ENCODE measurements at regions not wholly inside any gene's neighbourhood (a gene's known extent, or its start where the extent isn't known, plus 50 kb on each side); places are given as distances from the start of the nearest gene placed in this dataset.

- no peak for DNase-seq (ENCODE audit: low read depth)
Observed at GRCh38 chr10:6647811-6648526, 67.9 kb upstream of the PRKCQ start.

DNA sequence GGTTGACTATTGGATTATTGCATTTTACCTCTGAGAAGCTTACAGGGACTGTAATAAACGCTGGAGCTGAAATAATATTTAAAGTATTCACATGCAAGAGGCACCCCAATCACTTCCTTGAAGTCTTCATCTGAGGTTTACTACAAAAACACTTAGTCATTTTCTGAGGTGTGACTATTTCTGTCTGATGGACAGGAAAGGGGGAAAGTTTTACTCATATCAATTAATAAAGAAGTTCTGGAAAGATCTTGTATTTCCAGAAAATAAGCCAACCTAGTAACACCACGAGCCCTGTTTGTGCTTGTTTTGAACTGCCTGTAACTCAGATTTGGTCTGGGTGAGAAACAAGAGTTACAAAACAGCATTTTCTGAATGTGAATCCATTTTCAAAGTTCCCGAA is 63.9 kb upstream of the PRKCQ start:
- DNase-seq (ENCODE audit: low read depth), result no peak

DNA sequence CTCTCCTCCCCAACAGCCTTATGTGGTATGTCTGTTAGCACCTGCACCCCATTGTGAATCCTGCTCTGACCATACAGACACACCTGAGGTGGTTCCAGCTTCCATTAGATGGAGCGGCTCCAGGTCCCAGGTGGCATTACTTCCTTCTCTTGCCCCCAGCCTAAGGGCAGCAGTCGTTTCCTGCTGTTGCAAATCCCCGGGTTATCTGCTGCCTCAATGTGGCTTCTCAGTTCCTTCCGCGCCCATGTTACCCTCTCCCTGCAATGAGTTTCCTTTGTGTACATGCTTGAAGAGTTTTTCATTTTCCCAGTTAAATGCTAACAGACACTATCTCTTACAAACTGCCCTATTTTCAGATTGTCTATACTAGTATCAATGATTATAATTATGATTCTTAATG is 62.8 kb upstream of the PRKCQ start:
- no peak for DNase-seq (ENCODE audit: low read depth)

- no peak for DNase-seq (ENCODE audit: low read depth)
Observed at GRCh38 chr10:6640433-6641040, 60.5 kb upstream of the PRKCQ start.

DNA sequence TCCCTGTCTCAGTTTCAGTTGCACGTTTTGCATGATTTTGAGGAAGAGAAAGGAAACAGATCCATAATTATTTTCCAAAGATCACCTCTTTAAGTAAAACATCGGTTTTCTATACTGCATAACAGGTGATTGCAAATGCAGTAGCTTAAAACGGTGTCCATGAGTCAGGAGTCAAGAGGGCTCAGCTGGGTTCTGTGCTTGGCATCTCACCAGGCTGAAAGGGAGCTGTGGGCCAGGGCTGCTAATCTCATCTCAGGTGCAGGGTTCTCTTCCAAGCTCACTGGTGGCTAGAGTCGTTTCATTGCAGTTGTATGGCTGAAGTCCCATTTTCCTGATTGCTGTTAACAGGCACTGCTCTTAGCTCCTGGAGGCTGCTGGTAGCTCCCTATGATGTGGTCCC is 57.0 kb upstream of the PRKCQ start:
- no peak for DNase-seq (ENCODE audit: low read depth)

DNA sequence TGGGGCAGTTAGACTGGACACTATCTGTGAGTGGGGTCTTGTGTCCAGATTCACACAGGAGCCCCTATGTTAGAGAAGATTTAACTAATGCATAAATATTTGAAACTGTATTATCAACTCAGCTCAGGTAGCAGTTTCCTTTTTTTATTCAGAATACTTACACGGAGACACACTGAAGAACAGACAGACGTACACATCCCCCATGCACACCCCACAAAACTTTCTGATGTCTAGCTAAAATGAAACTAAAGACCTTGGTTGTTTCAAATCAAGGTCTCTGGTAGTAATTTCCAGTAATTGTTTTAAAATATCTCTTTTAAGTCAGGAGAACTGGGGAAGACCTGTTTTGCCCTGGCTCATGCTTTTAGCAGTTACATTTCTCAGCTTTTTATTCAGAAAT is 55.7 kb upstream of the PRKCQ start:
- no peak for DNase-seq (ENCODE audit: low read depth)
